HG03521 (cell line): ENCODE measurements at regions not wholly inside any gene's neighbourhood (a gene's known extent, or its start where the extent isn't known, plus 50 kb on each side); places are given as distances from the start of the nearest gene placed in this dataset.
"Not testable (repeated sequence)": the region's sequence is repeated elsewhere in the genome, so short reads cannot be mapped to it uniquely, and the experiment has no call there.

Experiments
- ATAC-seq: cut with Tn5 transposase; IDR thresholded peaks from one replicate; pipeline ENCODE4 v1.9.1; 2021; ENCODE audit warnings: mild to moderate bottlenecking, moderate library complexity; ENCODE audit not compliant: unreplicated experiment

- ATAC-seq = no peak
Measured at GRCh38 chr14:30064454-30064853, 136.8 kb upstream of the PRKD1 start.

- ATAC-seq = no peak
Measured at GRCh38 chr14:30069536-30069935, 141.9 kb upstream of the PRKD1 start.

- ATAC-seq = not testable (repeated sequence)
Measured at GRCh38 chr14:30072454-30072853, 144.8 kb upstream of the PRKD1 start.

GRCh38 chr14:30077946-30078345, 150.3 kb upstream of the PRKD1 start:
- no peak for ATAC-seq

- no peak for ATAC-seq
Measured at GRCh38 chr14:30078811-30079402, 151.3 kb upstream of the PRKD1 start.

- no peak for ATAC-seq
Measured at GRCh38 chr14:30082486-30082885, 154.8 kb upstream of the PRKD1 start.

GRCh38 chr14:30084811-30085210, 157.2 kb upstream of the PRKD1 start:
- ATAC-seq = no peak

GRCh38 chr14:30085943-30086342, 158.3 kb upstream of the PRKD1 start:
- ATAC-seq = no peak

GRCh38 chr14:30088620-30089019, 161.0 kb upstream of the PRKD1 start:
- ATAC-seq = no peak

GRCh38 chr14:30108975-30109700, 181.5 kb upstream of the PRKD1 start:
- ATAC-seq = no peak

GRCh38 chr14:30114051-30114450, 186.4 kb upstream of the PRKD1 start:
- no peak for ATAC-seq

GRCh38 chr14:30115756-30116155, 188.1 kb upstream of the PRKD1 start:
- no peak for ATAC-seq

- ATAC-seq = no peak
Measured at GRCh38 chr14:30118992-30119640, 191.5 kb upstream of the PRKD1 start.

GRCh38 chr14:30125322-30125979, 197.8 kb upstream of the PRKD1 start:
- ATAC-seq = no peak

- no peak for ATAC-seq
Measured at GRCh38 chr14:30129807-30130206, 202.2 kb upstream of the PRKD1 start.

GRCh38 chr14:30131581-30132097, 204.0 kb upstream of the PRKD1 start:
- ATAC-seq = no peak

GRCh38 chr14:30132196-30132595, 204.5 kb upstream of the PRKD1 start:
- no peak for ATAC-seq

GRCh38 chr14:30134936-30135335, 207.3 kb upstream of the PRKD1 start:
- no peak for ATAC-seq

- ATAC-seq = no peak
Measured at GRCh38 chr14:30138567-30138966, 210.9 kb upstream of the PRKD1 start.

- no peak for ATAC-seq
Measured at GRCh38 chr14:30142216-30142615, 214.6 kb upstream of the PRKD1 start.

GRCh38 chr14:30143627-30144026, 216.0 kb upstream of the PRKD1 start:
- no peak for ATAC-seq
